ENCODE measurements at regions not wholly inside any gene's neighbourhood (a gene's known extent, or its start where the extent isn't known, plus 50 kb on each side); places are given as distances from the start of the nearest gene placed in this dataset.

DNA sequence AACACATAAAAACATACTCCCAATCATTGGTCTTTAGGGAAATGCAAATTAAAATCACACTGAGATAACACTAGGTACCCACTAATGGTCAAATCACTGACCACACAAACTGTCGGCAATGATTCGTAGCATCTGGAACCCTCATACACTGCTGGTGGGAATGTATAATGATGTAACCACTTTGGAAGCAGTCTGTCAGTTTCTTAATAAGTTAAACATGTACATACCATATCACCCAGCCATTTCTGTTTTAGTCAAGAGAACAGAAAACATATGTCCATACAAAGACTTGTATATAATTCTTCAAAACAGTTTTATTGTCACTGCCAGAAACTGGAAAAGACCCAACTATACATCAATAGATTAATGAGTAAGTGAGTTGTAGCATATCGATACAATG lies 63.3 kb upstream of the LRRC3B start:
- DNase-seq (ENCODE audit: low spot score in 2 of 2): no peak
- H3K4me1 ChIP-seq: no peaks in the 10 kb centered on the region
- no peak overlapping the region for H3K4me3 ChIP-seq
- no peaks in the 10 kb centered on the region for H3K27me3 ChIP-seq (ENCODE audit: low read depth)
- H3K36me3 ChIP-seq (replicated peaks): no peaks in the 10 kb centered on the region
- H3K9me3 ChIP-seq: no peaks in the 10 kb centered on the region
- in situ Hi-C loops (cut with MboI; ENCODE audit: low sequenced_read_pairs): no loop called here

- DNase-seq (ENCODE audit: low spot score in 2 of 2): no peak
- no peak overlapping the region for H3K4me3 ChIP-seq
- in situ Hi-C loops (cut with MboI; ENCODE audit: low sequenced_read_pairs): no loop called here
- H3K4me1 ChIP-seq: no peaks in the 10 kb centered on the region
- no peaks in the 10 kb centered on the region for H3K9me3 ChIP-seq
- no peaks in the 10 kb centered on the region; the same call in 1 of the 2 replicates for H3K27me3 ChIP-seq (ENCODE audit: low read depth)
- no peaks in the 10 kb centered on the region for H3K36me3 ChIP-seq (replicated peaks)
Measured at GRCh38 chr3:26560081-26560480, 62.5 kb upstream of the LRRC3B start.

GRCh38 chr3:26562021-26562768 lies 60.4 kb upstream of the LRRC3B start:
- in situ Hi-C loops (cut with MboI; ENCODE audit: low sequenced_read_pairs): no loop called here
- no peaks in the 10 kb centered on the region for H3K9me3 ChIP-seq
- H3K4me1 ChIP-seq: no peaks in the 10 kb centered on the region
- no peak overlapping the region for H3K4me3 ChIP-seq
- no peaks in the 10 kb centered on the region for H3K36me3 ChIP-seq (replicated peaks)
- no peaks in the 10 kb centered on the region; the same call in 1 of the 2 replicates for H3K27me3 ChIP-seq (ENCODE audit: low read depth)
- no peak for DNase-seq (ENCODE audit: low spot score in 2 of 2)

Measured in HAP-1 (cell line).